DND-41 (cell line): ENCODE measurements at regions not wholly inside any gene's neighbourhood (a gene's known extent, or its start where the extent isn't known, plus 50 kb on each side); places are given as distances from the start of the nearest gene placed in this dataset.

Source experiments
- ATAC-seq: fragments of 200-7000 bp; cut with Tn5 transposase; 3 replicates; pipeline ENCODE4 v1.9.1; 2021; ENCODE audit warnings: low read depth; ENCODE audit not compliant: insufficient read depth
- DNase-seq: peaks from one replicate; pipeline ENCODE4 v3.0.0-alpha.2; 2020
- H2AFZ ChIP-seq: 2 replicates; pipeline ENCODE4 v1.6.0; 2012; ENCODE audit warnings: low read depth, low read length
- H3K27ac ChIP-seq: 2 replicates; pipeline ENCODE4 v1.5.1; 2012; ENCODE audit warnings: low read length, inconsistent platforms
- H3K27me3 ChIP-seq: fragments of 200-600 bp; sonication (generic); 2 replicates; pipeline ENCODE4 v1.6.0; 2012; ENCODE audit warnings: low read length, mild to moderate bottlenecking, inconsistent platforms; ENCODE audit not compliant: insufficient read depth, poor library complexity
- H3K36me3 ChIP-seq: 2 replicates; pipeline ENCODE4 v1.5.1; 2012; ENCODE audit warnings: low read length, inconsistent platforms; ENCODE audit not compliant: insufficient read depth
- H3K4me1 ChIP-seq: 2 replicates; pipeline ENCODE4 v1.5.1; 2012; ENCODE audit warnings: mild to moderate bottlenecking, low read length; ENCODE audit not compliant: insufficient read depth
- H3K4me2 ChIP-seq: 2 replicates; pipeline ENCODE4 v1.6.0; 2012; ENCODE audit warnings: mild to moderate bottlenecking, moderate library complexity, low read length, inconsistent platforms; ENCODE audit not compliant: insufficient read depth
- H3K4me3 ChIP-seq, 2 experiments: fragments of 200-600 bp in 1 of 2; shearing (Covaris generic) in 1 of 2; 2 replicates each; pipeline ENCODE4 v1.5.1; 2012 to 2016; ENCODE audit warnings: inconsistent platforms in 2 of 2, low read length in 2 of 2, mild to moderate bottlenecking in 2 of 2, low read depth in 1 of 2, moderate library complexity in 1 of 2
- H3K79me2 ChIP-seq: 2 replicates; pipeline ENCODE4 v1.6.0; 2012; ENCODE audit warnings: low read length, inconsistent platforms; ENCODE audit not compliant: insufficient read depth
- H3K9ac ChIP-seq: 2 replicates; pipeline ENCODE4 v1.6.0; 2012; ENCODE audit warnings: low read depth, mild to moderate bottlenecking, inconsistent platforms, low read length, moderate library complexity
- H3K9me3 ChIP-seq: 2 replicates; pipeline ENCODE4 v1.5.1; 2012; ENCODE audit warnings: low read length, moderate library complexity, mild to moderate bottlenecking, inconsistent platforms; ENCODE audit not compliant: insufficient read depth, severe bottlenecking
- H4K20me1 ChIP-seq: 2 replicates; pipeline ENCODE4 v1.6.0; 2012; ENCODE audit warnings: low read length; ENCODE audit not compliant: insufficient read depth
- EZH2 ChIP-seq: IDR thresholded peaks from 3 replicates; pipeline ENCODE4 v1.6.1; 2012; ENCODE audit warnings: borderline replicate concordance, low read depth, mild to moderate bottlenecking, moderate library complexity, low read length, inconsistent platforms; ENCODE audit not compliant: severe bottlenecking
- TF ChIP-seq, protein P1 (sequence below): IDR thresholded peaks from 2 replicates; pipeline ENCODE4 v1.5.1; 2012; ENCODE audit warnings: borderline replicate concordance, low read length, moderate library complexity, mild to moderate bottlenecking; ENCODE audit not compliant: poor library complexity, severe bottlenecking; ENCODE audit errors: extremely low read depth

DNA sequence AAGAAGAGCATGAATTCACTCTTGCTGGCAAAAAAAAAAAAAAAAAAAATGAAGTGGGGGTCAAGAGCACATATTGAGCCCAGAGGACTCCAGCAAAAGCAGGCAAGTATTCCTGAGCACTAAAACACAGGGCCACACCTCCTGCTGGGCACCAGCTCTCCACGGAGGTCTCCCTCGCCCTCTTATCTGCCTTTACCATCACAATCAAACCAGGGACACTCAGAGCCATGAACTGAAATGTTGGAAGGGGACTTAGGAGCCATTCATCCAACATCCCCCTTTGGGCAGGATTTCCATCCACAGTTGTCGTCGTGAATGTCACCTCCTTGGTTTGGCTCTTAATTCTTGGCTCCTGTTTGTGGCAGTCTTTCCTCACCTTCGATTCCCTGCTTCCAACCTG lies 89.8 kb upstream of the GNAO1 start:
- H2AFZ ChIP-seq: no peak overlapping the region
- no peak for TF ChIP-seq EZH2
- TF ChIP-seq, protein P1, sequence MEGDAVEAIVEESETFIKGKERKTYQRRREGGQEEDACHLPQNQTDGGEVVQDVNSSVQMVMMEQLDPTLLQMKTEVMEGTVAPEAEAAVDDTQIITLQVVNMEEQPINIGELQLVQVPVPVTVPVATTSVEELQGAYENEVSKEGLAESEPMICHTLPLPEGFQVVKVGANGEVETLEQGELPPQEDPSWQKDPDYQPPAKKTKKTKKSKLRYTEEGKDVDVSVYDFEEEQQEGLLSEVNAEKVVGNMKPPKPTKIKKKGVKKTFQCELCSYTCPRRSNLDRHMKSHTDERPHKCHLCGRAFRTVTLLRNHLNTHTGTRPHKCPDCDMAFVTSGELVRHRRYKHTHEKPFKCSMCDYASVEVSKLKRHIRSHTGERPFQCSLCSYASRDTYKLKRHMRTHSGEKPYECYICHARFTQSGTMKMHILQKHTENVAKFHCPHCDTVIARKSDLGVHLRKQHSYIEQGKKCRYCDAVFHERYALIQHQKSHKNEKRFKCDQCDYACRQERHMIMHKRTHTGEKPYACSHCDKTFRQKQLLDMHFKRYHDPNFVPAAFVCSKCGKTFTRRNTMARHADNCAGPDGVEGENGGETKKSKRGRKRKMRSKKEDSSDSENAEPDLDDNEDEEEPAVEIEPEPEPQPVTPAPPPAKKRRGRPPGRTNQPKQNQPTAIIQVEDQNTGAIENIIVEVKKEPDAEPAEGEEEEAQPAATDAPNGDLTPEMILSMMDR: no peak
- peaks cover 6% of the 10 kb centered on the region for H3K27me3 ChIP-seq
- H3K9ac ChIP-seq: no peak overlapping the region
- H3K4me3 ChIP-seq: no peak overlapping the region
- H4K20me1 ChIP-seq: no peaks in the 10 kb centered on the region
- H3K4me2 ChIP-seq: no peak overlapping the region
- no peak for DNase-seq
- H3K4me1 ChIP-seq: no peaks in the 10 kb centered on the region
- no peaks in the 10 kb centered on the region for H3K9me3 ChIP-seq
- ATAC-seq: no peak
- H3K79me2 ChIP-seq: no peaks in the 10 kb centered on the region
- H3K36me3 ChIP-seq: no peaks in the 10 kb centered on the region
- no peak overlapping the region for H3K27ac ChIP-seq

DNA sequence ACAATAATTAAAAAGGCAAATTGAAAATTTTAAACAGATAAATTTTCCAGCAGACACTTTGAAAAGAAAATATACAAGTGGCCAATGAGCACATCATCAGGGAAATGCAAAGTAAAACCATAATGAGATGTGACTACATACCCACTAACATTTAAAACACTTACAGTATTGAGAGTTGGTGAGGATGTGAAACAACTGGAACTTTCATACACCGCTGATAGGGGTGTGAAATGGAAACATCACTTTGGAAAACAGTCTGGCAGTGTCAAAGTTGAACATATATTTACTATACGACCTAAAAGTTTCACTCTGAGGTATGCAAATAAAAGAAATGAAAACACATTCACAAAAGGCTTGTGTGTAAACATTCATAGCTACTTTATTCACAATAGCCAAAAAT lies 94.0 kb upstream of the GNAO1 start:
- no peak overlapping the region for H3K4me3 ChIP-seq
- ATAC-seq: no peak
- no peak overlapping the region for H3K27ac ChIP-seq
- no peak for DNase-seq
- H3K4me1 ChIP-seq: no peaks in the 10 kb centered on the region
- no peak overlapping the region for H3K4me2 ChIP-seq
- no peaks in the 10 kb centered on the region for H3K9me3 ChIP-seq
- H3K9ac ChIP-seq: no peak overlapping the region
- H4K20me1 ChIP-seq: no peaks in the 10 kb centered on the region
- peaks cover 10% of the 10 kb centered on the region for H3K27me3 ChIP-seq
- TF ChIP-seq, protein P1: no peak
- no peak for TF ChIP-seq EZH2
- no peaks in the 10 kb centered on the region for H3K36me3 ChIP-seq
- H2AFZ ChIP-seq: no peak overlapping the region
- H3K79me2 ChIP-seq: no peaks in the 10 kb centered on the region

DNA sequence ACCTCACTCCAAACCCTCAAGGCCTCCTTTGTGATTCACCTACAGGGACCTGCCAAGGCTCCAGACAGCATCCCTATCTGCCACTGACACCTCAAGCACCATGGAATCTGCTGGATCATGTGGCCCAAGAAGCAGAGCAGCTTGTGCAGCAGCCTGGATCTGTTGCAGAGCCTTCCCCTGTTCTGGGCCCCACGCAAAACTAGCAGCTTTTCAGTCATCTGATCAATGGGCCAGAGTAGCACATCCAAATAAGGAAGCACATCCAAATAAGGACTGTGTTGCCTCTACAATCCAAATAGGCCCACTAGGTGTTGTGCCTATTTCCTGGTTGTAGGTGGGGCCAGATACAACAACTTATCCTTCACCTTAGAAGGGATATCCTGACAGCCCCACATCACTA lies 97.1 kb upstream of the GNAO1 start:
- Histone ChIP-seq H3K36me3 (no peaks in the 10 kb centered on the region), H4K20me1 (no peaks in the 10 kb centered on the region), H3K27ac (no peak overlapping the region), H3K4me1 (no peaks in the 10 kb centered on the region), H3K9ac (no peak overlapping the region), H3K4me3 (no peak overlapping the region), H3K4me2 (no peak overlapping the region), H3K27me3 (peaks cover 10% of the 10 kb centered on the region), H3K79me2 (no peaks in the 10 kb centered on the region), H3K9me3 (no peaks in the 10 kb centered on the region), H2AFZ (no peak overlapping the region)
- DNase-seq (no peak), ATAC-seq (no peak)
- no peak for TF ChIP-seq EZH2
- TF ChIP-seq, protein P1: no peak

DNA sequence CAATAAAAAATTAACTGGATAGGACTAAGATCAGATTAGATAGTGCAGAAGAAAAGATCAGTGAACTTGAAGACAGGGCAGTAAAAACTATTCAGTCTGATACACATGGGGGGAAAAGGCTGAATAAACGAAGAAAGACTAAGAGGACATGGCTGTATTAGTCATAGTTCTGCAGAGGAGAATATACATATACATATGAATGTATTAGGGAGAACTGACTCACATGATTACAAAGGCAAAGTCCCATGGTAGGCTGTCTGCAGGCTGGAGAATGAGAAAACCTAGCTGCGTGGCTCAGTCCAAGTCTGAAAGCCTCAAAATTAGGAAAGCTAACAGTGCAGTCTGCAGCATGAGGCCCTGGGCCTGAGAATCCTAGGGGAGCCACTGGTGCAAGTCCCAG lies 98.2 kb upstream of the GNAO1 start:
- ATAC-seq: no peak
- H3K9me3 ChIP-seq: no peaks in the 10 kb centered on the region

More for the DNA sequence above, 98.2 kb upstream of the GNAO1 start:
- Histone ChIP-seq H3K36me3 (no peaks in the 10 kb centered on the region), H4K20me1 (no peaks in the 10 kb centered on the region), H2AFZ (no peak overlapping the region), H3K4me3 (no peak overlapping the region), H3K9ac (no peak overlapping the region), H3K4me2 (no peak overlapping the region), H3K27me3 (peaks cover 10% of the 10 kb centered on the region), H3K4me1 (no peaks in the 10 kb centered on the region), H3K79me2 (no peaks in the 10 kb centered on the region), H3K27ac (no peak overlapping the region)
- DNase-seq: no peak
- TF ChIP-seq, protein P1: no peak
